ENCODE measurements at regions not wholly inside any gene's neighbourhood (a gene's known extent, or its start where the extent isn't known, plus 50 kb on each side); places are given as distances from the start of the nearest gene placed in this dataset.

- no peak for DNase-seq (ENCODE audit: low read depth)
Measured at GRCh38 chr18:41829647-41830516, 125.2 kb upstream of the PIK3C3 start.

DNA sequence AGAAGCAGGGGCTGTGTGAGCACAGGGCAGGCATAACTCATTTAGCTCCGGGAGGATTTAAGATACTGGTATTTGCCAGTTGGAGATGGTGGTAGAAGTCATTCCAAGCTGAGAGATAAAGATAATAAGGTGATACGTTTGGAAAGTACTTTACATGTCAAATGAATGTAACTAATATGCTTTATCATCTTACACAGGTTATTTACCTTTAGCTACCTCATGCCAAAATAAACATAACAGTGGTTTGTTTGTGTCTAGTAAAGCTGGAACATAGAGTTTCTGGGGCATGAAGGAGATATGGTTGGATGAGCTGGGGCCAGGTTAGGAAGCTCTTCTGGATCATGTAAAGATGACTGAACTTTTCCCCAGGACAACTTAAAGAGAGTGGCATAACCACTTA is 126.9 kb upstream of the PIK3C3 start:
- no peak for DNase-seq (ENCODE audit: low read depth)

- DNase-seq (ENCODE audit: low read depth), result no peak
Measured at GRCh38 chr18:41820784-41821183, 134.2 kb upstream of the PIK3C3 start.

DNA sequence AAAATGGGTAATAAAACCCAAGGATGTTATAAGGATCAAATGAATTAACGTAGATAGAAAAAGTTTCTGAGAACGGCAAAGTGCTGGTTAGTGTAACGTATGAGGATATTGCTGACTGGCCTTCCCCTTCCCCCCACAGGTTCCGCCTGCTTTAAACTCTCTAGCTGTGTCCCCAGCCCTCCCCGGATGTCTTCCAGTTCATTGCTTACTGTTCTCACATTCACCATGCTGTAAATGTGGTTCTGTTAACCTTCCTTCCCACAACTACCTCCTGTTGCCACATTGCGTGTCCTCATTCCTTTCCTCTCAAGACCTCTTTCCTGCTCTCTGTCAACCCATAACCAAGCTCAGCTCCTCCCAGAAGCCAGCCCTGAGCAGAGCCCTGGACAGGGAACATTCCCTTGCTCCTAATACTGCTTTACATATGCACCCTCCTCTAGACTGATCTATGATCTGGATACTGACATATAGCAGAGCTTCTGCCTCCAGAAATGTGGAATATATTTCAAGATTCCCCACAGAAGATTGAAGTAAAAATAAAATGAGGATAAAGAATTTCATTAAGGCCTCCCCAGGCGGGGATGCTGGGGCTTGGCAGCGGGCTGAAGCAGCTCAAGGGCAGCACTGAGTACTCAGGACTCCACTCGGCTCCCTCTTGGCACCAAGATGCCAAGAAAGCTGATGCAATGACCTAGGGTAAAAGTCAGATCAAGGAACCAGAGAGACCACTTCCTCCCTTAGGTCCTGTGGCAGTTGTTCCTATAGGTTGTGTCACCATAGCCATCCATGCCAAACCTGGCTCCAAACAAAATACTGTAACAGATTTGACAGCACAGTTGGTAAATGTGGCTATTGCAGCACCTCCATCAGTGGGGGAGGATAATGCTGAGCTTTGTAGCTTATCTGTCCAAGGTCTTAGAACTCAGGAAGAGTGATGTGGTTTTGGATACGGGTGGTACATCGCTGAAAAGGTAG is 136.4 kb upstream of the PIK3C3 start:
- DNase-seq (ENCODE audit: low read depth), result no peak

GRCh38 chr18:41814651-41815050 is 140.4 kb upstream of the PIK3C3 start:
- no peak for DNase-seq (ENCODE audit: low read depth)

DNA sequence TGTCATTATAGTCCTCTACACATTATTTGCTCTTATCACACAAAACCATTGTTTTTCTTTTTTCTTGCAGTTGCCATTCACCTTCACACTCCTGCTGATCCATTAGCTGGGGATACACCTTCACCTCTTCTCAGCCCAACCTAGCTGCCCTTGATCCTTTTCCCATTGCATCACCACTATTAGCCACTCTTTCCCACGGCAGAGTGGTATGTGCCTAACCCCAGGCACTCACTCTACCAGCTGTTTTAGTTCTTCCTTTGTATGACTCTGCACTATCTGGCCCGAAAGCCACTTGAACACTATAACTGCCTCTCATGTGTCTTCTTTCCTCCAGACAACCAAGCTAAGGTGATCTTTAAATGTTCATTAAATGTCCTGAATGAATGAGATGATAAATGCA is 145.4 kb upstream of the PIK3C3 start:
- no peak for DNase-seq (ENCODE audit: low read depth)

- no peak for DNase-seq (ENCODE audit: low read depth)
Measured at GRCh38 chr18:41805341-41805740, 149.7 kb upstream of the PIK3C3 start.

- no peak for DNase-seq (ENCODE audit: low read depth)
Measured at GRCh38 chr18:41798879-41799278, 156.2 kb upstream of the PIK3C3 start.

DNA sequence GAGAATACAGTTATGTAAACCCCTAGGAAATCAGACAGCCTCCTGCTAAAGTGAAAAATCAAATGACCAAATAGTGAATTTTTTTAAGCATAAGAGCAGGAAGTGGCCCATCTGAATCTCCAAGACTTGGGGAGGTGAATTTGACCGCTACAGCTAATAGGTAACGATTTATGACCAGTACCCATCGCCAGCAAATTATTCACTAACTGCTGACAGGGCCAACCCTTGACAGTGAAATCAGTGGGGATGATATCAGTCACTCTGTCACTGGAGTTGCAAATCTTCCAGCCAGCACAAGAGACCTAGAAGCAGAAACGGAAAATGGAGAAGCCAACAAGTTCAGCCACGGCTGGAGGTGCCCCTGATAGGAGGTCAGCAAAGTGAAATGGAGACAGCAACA is 164.3 kb upstream of the PIK3C3 start:
- DNase-seq (ENCODE audit: low read depth), result no peak

DNA sequence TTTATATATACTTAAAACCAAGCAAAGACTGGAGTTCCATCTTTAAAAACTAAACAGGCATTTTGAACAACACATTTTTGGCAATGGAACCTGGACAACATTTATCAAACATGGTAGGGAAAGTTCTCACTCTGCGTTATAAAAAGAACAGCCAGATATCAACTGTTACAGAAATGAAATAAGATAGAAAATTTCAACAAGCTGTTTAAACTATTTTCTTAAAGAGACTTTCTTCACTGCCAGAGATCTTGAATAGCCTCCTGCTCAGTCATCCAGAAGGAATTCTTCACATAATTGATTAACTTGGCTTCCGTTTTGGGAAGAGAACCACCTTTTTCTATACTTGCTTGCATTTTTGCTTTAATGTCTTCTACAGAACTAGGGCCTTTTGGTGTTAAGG is 166.0 kb upstream of the PIK3C3 start:
- no peak for DNase-seq (ENCODE audit: low read depth)

- no peak for DNase-seq (ENCODE audit: low read depth)
Measured at GRCh38 chr18:41783879-41784278, 171.2 kb upstream of the PIK3C3 start.

- DNase-seq (ENCODE audit: low read depth), result no peak
Measured at GRCh38 chr18:41783065-41783818, 171.8 kb upstream of the PIK3C3 start.

DNA sequence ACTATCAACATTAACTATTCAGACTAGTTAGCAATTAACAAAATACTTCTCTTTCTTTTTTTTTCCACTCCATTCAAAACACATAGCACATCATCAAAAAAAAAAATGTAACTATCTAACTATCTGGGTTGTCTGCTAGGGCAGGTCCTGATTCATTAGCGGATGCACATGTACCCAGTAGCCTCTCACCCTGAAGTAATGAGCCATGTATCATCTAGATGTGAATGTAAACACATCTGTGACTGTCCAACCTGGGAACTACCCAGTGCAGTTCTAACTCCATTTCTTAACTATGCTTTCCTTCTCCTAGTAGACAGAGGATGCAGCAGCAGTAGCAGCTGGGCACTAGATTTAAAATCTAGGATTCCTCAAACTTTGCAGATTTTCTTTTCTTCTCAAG is 183.1 kb upstream of the PIK3C3 start:
- DNase-seq (ENCODE audit: low read depth), result no peak

- no peak for DNase-seq (ENCODE audit: low read depth)
Measured at GRCh38 chr18:41769265-41769664, 185.8 kb upstream of the PIK3C3 start.

- no peak for DNase-seq (ENCODE audit: low read depth)
Measured at GRCh38 chr18:41768467-41768866, 186.6 kb upstream of the PIK3C3 start.

DNA sequence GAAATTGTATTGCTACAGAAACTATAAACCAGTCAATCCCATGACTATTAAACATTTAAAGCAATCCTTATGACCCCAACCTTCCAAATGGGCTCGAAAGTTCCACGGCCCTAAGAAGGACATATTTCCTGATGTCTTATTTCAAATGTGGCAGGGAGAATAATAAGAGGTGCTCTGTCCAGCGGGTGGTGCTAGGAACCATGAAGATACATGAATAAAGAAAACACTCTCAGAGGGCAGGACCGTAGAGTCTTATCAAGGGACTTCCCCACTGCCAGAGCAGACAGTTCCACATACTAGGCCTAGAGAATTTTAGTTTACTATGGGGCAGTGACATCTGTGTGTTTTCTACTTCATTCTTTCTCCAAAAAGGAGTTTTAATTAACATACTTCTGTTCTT is 187.1 kb upstream of the PIK3C3 start:
- DNase-seq (ENCODE audit: low read depth), result no peak

DNA sequence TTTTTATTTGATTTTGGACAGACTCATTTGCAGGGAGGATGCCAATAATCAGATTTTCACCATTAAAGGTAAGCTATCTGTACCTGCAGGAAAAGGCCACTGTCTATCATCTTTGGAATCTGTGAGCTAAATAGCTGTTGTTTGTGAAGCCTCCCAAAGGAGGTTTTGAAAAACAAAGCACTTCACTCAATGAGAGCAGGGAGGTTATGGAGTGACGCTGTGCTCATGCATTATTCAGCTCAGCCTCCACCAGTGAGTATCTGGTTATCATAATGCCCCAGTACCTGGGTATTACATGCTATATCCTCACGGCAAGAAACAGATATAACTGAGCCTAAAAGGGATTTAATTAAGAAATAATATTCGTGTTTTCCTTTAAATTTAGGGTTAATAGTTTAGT is 189.6 kb upstream of the PIK3C3 start:
- DNase-seq (ENCODE audit: low read depth), result no peak

GRCh38 chr18:41763361-41763760 is 191.7 kb upstream of the PIK3C3 start:
- no peak for DNase-seq (ENCODE audit: low read depth)

DNA sequence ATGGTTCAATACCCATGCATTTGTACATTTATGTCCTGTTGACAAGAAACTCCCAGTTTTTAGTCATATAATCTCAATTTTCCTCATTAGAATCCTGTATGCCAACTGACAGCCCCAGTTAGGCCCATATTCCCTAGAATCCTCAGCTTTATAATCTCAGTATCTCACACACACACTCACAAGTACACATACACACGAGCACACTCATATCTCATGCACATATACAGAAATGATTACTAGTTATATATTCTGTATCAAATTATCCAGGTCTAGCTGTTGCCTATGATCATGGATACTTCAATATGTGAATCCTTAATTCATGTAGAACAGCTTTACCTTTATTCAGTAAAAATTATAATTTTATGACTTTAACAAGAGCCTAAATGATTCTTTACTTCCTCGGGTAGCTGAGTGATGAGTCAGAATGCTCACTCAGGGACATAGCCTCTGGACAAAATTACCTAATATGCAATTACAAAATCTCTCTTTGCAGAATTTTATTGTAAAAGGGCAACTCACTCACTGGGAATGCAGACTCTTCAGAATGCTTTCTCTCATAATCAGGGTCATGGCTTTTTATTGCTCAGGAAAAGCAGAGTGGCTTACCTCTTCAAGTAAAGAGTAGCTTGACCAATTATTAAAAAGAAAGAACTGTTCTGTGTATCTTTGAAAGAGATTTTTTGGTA is 193.6 kb upstream of the PIK3C3 start:
- no peak for DNase-seq (ENCODE audit: low read depth)

- no peak for DNase-seq (ENCODE audit: low read depth)
Measured at GRCh38 chr18:41758534-41758933, 196.5 kb upstream of the PIK3C3 start.

DNA sequence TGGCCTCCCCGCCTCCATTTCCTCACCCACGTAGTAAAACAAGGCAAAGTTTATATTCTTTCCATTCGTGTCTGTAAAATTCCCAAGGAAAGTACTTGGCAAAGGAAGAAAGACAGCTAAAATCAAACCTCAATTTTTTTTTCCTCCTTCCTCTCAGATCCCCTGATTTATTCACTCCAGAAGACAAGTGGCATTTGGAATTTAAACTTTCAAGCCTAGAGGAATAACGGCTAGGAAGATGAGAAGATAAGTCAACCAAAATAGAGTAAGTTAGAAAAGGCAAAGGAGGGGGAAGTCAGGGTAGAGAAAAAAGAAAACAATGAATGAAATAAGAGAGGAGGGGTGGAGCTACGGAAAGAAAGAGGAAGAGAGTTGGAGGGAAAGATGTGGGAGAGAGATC is 198.9 kb upstream of the PIK3C3 start:
- no peak for DNase-seq (ENCODE audit: low read depth)

DNA sequence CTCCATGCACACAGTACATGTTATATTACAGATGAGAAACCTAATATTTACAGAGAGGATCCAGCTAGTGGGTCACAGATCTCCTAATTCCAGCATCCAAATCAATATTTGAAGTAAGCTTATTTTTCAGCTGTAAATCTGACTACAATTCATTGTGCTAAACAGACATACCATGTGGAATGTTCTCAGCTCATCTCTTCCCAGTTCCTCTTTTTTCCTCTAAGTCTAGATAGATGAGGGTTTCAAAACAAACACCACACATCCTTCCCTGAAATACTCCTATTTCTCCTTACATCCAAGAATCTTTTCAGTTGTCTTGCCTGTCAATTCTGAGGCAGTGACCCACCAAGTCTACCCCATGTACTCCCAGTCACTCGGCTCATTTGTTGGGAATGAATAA is 200.7 kb upstream of the PIK3C3 start:
- no peak for DNase-seq (ENCODE audit: low read depth)
